ENCODE measurements at regions not wholly inside any gene's neighbourhood (a gene's known extent, or its start where the extent isn't known, plus 50 kb on each side); places are given as distances from the start of the nearest gene placed in this dataset.
"Not testable (repeated sequence)": the region's sequence is repeated elsewhere in the genome, so short reads cannot be mapped to it uniquely, and the experiment has no call there.

- H3K27ac ChIP-seq (ENCODE audit: low read depth, low read length) = no peak overlapping the region
- no peak overlapping the region for H3K4me3 ChIP-seq (ENCODE audit: low read depth, low read length)
- H3K9ac ChIP-seq (ENCODE audit: low read length) = no peak overlapping the region
- H3K9me3 ChIP-seq (ENCODE audit: control insufficient read depth, insufficient read depth, low read depth, low read length) = no peaks in the 10 kb centered on the region
- no peaks in the 10 kb centered on the region for H3K36me3 ChIP-seq (ENCODE audit: control insufficient read depth, insufficient read depth, low read length)
- no peaks in the 10 kb centered on the region for H3K27me3 ChIP-seq (ENCODE audit: control insufficient read depth, insufficient read depth, low read length)
- H3K4me1 ChIP-seq (ENCODE audit: control insufficient read depth, insufficient read depth, low read length) = 0 out of 2 replicates have a peak, but pooled peaks cover 5% of the 10 kb centered on the region
These were observed 105.9 kb downstream of the OTOL1 start for GRCh38 chr3:161602475-161602874.

- no peak overlapping the region for H3K9ac ChIP-seq (ENCODE audit: low read length)
- H3K36me3 ChIP-seq (ENCODE audit: control insufficient read depth, insufficient read depth, low read length) = no peaks in the 10 kb centered on the region
- no peaks in the 10 kb centered on the region for H3K27me3 ChIP-seq (ENCODE audit: control insufficient read depth, insufficient read depth, low read length)
- H3K9me3 ChIP-seq (ENCODE audit: control insufficient read depth, insufficient read depth, low read depth, low read length) = no peaks in the 10 kb centered on the region
- no peak overlapping the region for H3K27ac ChIP-seq (ENCODE audit: low read depth, low read length)
- no peak overlapping the region for H3K4me3 ChIP-seq (ENCODE audit: low read depth, low read length)
- 0 out of 2 replicates have a peak, but pooled peaks cover 5% of the 10 kb centered on the region for H3K4me1 ChIP-seq (ENCODE audit: control insufficient read depth, insufficient read depth, low read length)
These were observed 106.3 kb downstream of the OTOL1 start for GRCh38 chr3:161602918-161603317.

GRCh38 chr3:161607056-161607455 lies 110.4 kb downstream of the OTOL1 start:
- Histone ChIP-seq H3K27me3 (ENCODE audit: control insufficient read depth, insufficient read depth, low read length) (no peaks in the 10 kb centered on the region), H3K4me3 (ENCODE audit: low read depth, low read length) (no peak overlapping the region), H3K4me1 (ENCODE audit: control insufficient read depth, insufficient read depth, low read length) (no peaks in the 10 kb centered on the region), H3K9ac (ENCODE audit: low read length) (no peak overlapping the region), H3K36me3 (ENCODE audit: control insufficient read depth, insufficient read depth, low read length) (no peaks in the 10 kb centered on the region), H3K9me3 (ENCODE audit: control insufficient read depth, insufficient read depth, low read depth, low read length) (peaks cover 5% of the 10 kb centered on the region; the same call in 1 of the 2 replicates), H3K27ac (ENCODE audit: low read depth, low read length) (no peak overlapping the region)

GRCh38 chr3:161619351-161619750 lies 122.7 kb downstream of the OTOL1 start:
- no peak overlapping the region for H3K4me3 ChIP-seq (ENCODE audit: low read depth, low read length)
- no peaks in the 10 kb centered on the region for H3K36me3 ChIP-seq (ENCODE audit: control insufficient read depth, insufficient read depth, low read length)
- H3K9me3 ChIP-seq (ENCODE audit: control insufficient read depth, insufficient read depth, low read depth, low read length) = no peaks in the 10 kb centered on the region
- no peak overlapping the region for H3K27ac ChIP-seq (ENCODE audit: low read depth, low read length)
- no peak overlapping the region for H3K9ac ChIP-seq (ENCODE audit: low read length)
- H3K27me3 ChIP-seq (ENCODE audit: control insufficient read depth, insufficient read depth, low read length) = no peaks in the 10 kb centered on the region
- H3K4me1 ChIP-seq (ENCODE audit: control insufficient read depth, insufficient read depth, low read length) = no peaks in the 10 kb centered on the region

- Histone ChIP-seq H3K4me3 (ENCODE audit: low read depth, low read length) (no peak overlapping the region), H3K27me3 (ENCODE audit: control insufficient read depth, insufficient read depth, low read length) (no peaks in the 10 kb centered on the region), H3K9me3 (ENCODE audit: control insufficient read depth, insufficient read depth, low read depth, low read length) (no peaks in the 10 kb centered on the region), H3K9ac (ENCODE audit: low read length) (no peak overlapping the region), H3K27ac (ENCODE audit: low read depth, low read length) (no peak overlapping the region), H3K36me3 (ENCODE audit: control insufficient read depth, insufficient read depth, low read length) (no peaks in the 10 kb centered on the region), H3K4me1 (ENCODE audit: control insufficient read depth, insufficient read depth, low read length) (peaks cover 6% of the 10 kb centered on the region; the same call in 1 of the 2 replicates)
These were observed 134.2 kb downstream of the OTOL1 start for GRCh38 chr3:161630794-161631193.

DNA sequence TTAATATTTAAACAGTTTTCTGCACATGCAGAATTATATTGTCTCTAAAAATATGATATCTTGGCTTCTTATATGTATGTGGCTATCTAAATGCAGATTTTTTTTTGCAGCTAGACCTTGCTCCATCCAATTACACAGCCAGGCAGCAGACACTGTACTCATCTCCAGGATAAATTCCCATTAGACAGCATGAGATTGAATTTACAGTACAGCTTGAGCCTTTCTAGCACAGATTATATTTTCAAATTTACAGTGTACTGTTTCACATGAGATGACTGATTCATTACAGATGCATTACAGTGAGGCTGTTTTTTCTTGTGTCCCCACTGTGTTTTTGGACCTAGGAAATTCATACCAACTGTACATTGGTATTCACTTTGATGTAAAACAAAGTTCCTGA lies 134.9 kb downstream of the OTOL1 start:
- Histone ChIP-seq H3K27ac (ENCODE audit: low read depth, low read length) (no peak overlapping the region), H3K9ac (ENCODE audit: low read length) (no peak overlapping the region), H3K4me1 (ENCODE audit: control insufficient read depth, insufficient read depth, low read length) (peaks cover 6% of the 10 kb centered on the region; the same call in 1 of the 2 replicates), H3K4me3 (ENCODE audit: low read depth, low read length) (no peak overlapping the region), H3K27me3 (ENCODE audit: control insufficient read depth, insufficient read depth, low read length) (no peaks in the 10 kb centered on the region), H3K36me3 (ENCODE audit: control insufficient read depth, insufficient read depth, low read length) (no peaks in the 10 kb centered on the region), H3K9me3 (ENCODE audit: control insufficient read depth, insufficient read depth, low read depth, low read length) (no peaks in the 10 kb centered on the region)

GRCh38 chr3:161637559-161637958 lies 141.0 kb downstream of the OTOL1 start:
- no peaks in the 10 kb centered on the region for H3K36me3 ChIP-seq (ENCODE audit: control insufficient read depth, insufficient read depth, low read length)
- no peaks in the 10 kb centered on the region for H3K27me3 ChIP-seq (ENCODE audit: control insufficient read depth, insufficient read depth, low read length)
- H3K9me3 ChIP-seq (ENCODE audit: control insufficient read depth, insufficient read depth, low read depth, low read length) = no peaks in the 10 kb centered on the region
- no peak overlapping the region for H3K4me3 ChIP-seq (ENCODE audit: low read depth, low read length)
- H3K9ac ChIP-seq (ENCODE audit: low read length) = no peak overlapping the region
- H3K4me1 ChIP-seq (ENCODE audit: control insufficient read depth, insufficient read depth, low read length) = peaks cover 10% of the 10 kb centered on the region; the same call in 1 of the 2 replicates
- H3K27ac ChIP-seq (ENCODE audit: low read depth, low read length) = no peak overlapping the region

DNA sequence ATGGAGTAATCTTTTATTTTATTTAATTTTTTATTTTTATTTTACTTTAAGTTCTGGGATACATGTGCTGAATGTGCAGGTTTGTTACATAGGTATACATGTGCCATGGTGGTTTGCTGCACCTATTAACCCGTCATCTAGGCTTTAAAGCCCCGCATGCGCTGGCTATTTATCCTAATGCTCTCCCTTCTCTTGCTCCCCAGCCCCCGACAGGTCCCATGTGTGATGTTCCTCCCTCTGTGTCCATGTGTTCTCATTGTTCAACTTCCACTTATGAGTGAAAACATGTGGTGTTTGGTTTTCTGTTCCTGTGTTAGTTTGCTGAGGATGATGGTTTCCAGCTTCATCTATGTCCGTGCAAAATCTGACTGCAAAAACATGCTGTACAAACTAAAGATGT lies 142.5 kb downstream of the OTOL1 start:
- H3K4me3 ChIP-seq (ENCODE audit: low read depth, low read length); H3K36me3 ChIP-seq (ENCODE audit: control insufficient read depth, insufficient read depth, low read length); H3K27ac ChIP-seq (ENCODE audit: low read depth, low read length); H3K9me3 ChIP-seq (ENCODE audit: control insufficient read depth, insufficient read depth, low read depth, low read length); H3K9ac ChIP-seq (ENCODE audit: low read length); H3K27me3 ChIP-seq (ENCODE audit: control insufficient read depth, insufficient read depth, low read length): not testable (repeated sequence)
- peaks cover 11% of the 10 kb centered on the region for H3K4me1 ChIP-seq (ENCODE audit: control insufficient read depth, insufficient read depth, low read length)

GRCh38 chr3:161640181-161640580 lies 143.6 kb downstream of the OTOL1 start:
- Histone ChIP-seq H3K9ac (ENCODE audit: low read length) (no peak overlapping the region), H3K4me3 (ENCODE audit: low read depth, low read length) (no peak overlapping the region), H3K27ac (ENCODE audit: low read depth, low read length) (no peak overlapping the region), H3K27me3 (ENCODE audit: control insufficient read depth, insufficient read depth, low read length) (no peaks in the 10 kb centered on the region), H3K9me3 (ENCODE audit: control insufficient read depth, insufficient read depth, low read depth, low read length) (no peaks in the 10 kb centered on the region), H3K4me1 (ENCODE audit: control insufficient read depth, insufficient read depth, low read length) (peaks cover 11% of the 10 kb centered on the region), H3K36me3 (ENCODE audit: control insufficient read depth, insufficient read depth, low read length) (no peaks in the 10 kb centered on the region)

DNA sequence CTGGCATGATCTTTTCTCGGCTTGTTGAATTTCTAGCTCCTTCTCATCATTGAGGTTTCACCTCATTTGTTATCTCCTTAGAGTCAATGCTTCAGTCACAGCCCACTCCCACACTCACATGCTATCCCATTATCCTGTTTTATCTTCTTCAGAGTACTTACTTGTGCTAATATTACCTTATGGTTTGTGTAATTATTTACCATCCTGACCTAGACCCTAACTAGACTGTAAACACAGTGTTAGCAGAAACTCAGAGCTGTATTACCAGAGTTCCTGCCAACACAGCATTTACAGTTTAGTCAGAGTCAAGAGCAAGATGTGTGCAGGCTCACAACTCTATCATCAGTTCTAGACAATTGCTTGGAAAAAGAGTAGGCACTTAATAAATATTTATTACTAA lies 144.7 kb downstream of the OTOL1 start:
- Histone ChIP-seq H3K4me1 (ENCODE audit: control insufficient read depth, insufficient read depth, low read length) (peaks cover 11% of the 10 kb centered on the region), H3K4me3 (ENCODE audit: low read depth, low read length) (no peak overlapping the region)

DNA sequence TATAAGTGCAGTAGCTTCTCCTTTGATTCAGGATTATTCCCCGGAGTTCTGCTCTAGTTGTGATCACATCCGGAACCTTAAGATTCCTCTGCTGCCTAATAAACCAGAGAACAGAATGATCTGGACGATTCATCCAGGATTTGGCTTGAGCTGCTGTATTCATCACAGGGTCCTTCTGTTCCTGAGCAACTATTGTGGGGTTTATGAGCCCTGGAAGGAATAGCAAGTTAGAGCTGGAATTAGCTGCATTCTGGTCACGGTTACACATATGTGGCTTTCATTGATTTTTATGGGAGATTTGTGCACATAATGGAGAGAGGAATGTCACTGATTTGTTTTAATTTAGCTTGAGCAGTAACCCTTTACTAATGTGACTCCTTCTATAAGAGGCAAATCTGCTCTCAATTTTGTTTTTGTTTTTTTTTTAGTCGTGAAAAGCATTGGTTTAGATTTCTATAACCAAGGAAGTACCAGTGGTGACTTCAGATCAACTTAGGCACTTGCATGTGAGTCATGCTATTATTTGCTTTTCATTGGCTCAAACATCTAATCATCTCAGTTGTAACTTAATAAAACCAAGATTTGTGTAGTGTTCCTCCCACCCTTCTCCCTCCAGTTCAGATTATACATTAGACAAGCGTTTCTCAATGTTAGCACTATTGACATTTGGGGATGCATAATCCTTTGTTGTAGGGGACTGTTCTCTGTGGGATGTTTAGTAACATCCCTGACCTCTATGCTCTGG lies 148.5 kb downstream of the OTOL1 start:
- no peak overlapping the region for H3K27ac ChIP-seq (ENCODE audit: low read depth, low read length)
- peaks cover 8% of the 10 kb centered on the region; the same call in 1 of the 2 replicates for H3K4me1 ChIP-seq (ENCODE audit: control insufficient read depth, insufficient read depth, low read length)
- H3K27me3 ChIP-seq (ENCODE audit: control insufficient read depth, insufficient read depth, low read length) = no peaks in the 10 kb centered on the region
- no peak overlapping the region for H3K9ac ChIP-seq (ENCODE audit: low read length)
- H3K4me3 ChIP-seq (ENCODE audit: low read depth, low read length) = no peak overlapping the region
- no peaks in the 10 kb centered on the region for H3K36me3 ChIP-seq (ENCODE audit: control insufficient read depth, insufficient read depth, low read length)
- H3K9me3 ChIP-seq (ENCODE audit: control insufficient read depth, insufficient read depth, low read depth, low read length) = no peaks in the 10 kb centered on the region

More for the DNA sequence above, 144.7 kb downstream of the OTOL1 start:
- Histone ChIP-seq H3K9me3 (ENCODE audit: control insufficient read depth, insufficient read depth, low read depth, low read length) (no peaks in the 10 kb centered on the region), H3K9ac (ENCODE audit: low read length) (no peak overlapping the region), H3K27ac (ENCODE audit: low read depth, low read length) (no peak overlapping the region), H3K36me3 (ENCODE audit: control insufficient read depth, insufficient read depth, low read length) (no peaks in the 10 kb centered on the region), H3K27me3 (ENCODE audit: control insufficient read depth, insufficient read depth, low read length) (no peaks in the 10 kb centered on the region)
